ENCODE measurements at regions not wholly inside any gene's neighbourhood (a gene's known extent, or its start where the extent isn't known, plus 50 kb on each side); places are given as distances from the start of the nearest gene placed in this dataset.

GRCh38 chr10:131435232-131435631 lies 123.7 kb upstream of the TCERG1L start:
- TF ChIP-seq POLR2A (IDR thresholded peaks at IDR 0.05): no peak
- no peak for TF ChIP-seq CTCF (IDR thresholded peaks at IDR 0.05)
- TF ChIP-seq EP300 (IDR thresholded peaks at IDR 0.05): no peak
